ENCODE measurements at regions not wholly inside any gene's neighbourhood (a gene's known extent, or its start where the extent isn't known, plus 50 kb on each side); places are given as distances from the start of the nearest gene placed in this dataset.
"Not testable (repeated sequence)": the region's sequence is repeated elsewhere in the genome, so short reads cannot be mapped to it uniquely, and the experiment has no call there.

GRCh38 chr6:139446138-139446715, 71.8 kb upstream of the CITED2 start:
- DNase-seq: no peak

DNA sequence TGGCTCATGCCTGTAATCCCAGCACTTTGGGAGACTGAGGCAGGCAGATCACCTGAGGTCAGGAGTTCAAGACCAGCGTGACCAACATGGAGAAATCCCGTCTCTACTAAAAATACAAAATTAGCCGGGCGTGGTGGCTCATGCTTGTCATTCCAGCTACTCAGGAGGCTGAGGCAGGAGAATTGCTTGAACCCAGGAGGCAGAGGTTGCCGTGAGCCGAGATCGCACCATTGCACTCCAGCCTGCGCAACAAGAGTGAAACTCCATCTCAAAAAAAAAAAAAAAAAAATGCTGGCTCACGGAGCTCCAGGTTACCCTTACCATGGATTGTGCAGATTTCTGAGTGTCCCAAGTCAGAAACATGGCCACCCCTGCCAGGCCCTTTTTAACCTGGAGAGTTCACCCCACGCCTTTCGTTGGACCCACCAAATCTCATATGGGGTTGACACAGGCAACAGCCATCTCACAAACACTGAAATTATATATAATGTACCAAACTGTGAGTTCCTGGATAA, 69.9 kb upstream of the CITED2 start:
- not testable (repeated sequence) for DNase-seq

- no peak for DNase-seq
Measured at GRCh38 chr6:139443231-139444112, 69.0 kb upstream of the CITED2 start.

GRCh38 chr6:139442188-139442671, 67.8 kb upstream of the CITED2 start:
- DNase-seq: peak in 1 of 2 donors; percentile 28

DNA sequence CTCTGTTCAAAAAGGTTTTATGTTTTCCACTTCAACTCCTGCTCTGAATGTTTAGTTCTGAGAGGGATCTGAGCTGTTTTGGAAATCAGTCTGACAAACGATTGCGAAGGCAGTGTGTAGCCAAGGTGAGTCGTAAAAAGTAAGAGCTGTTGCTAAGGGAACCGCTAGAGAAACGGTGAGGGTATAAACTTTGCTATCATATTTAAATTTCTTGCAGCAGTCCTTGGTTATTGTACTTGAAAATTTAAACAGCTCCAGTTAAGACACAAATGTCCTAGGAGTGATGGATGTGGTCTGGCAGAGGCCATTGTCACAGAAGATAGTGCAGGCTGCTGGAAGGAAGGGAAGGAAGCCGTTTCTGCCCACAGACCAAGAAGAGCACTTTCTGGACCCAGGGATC, 64.9 kb upstream of the CITED2 start:
- DNase-seq: peak in 1 of 2 donors; percentile 41

DNA sequence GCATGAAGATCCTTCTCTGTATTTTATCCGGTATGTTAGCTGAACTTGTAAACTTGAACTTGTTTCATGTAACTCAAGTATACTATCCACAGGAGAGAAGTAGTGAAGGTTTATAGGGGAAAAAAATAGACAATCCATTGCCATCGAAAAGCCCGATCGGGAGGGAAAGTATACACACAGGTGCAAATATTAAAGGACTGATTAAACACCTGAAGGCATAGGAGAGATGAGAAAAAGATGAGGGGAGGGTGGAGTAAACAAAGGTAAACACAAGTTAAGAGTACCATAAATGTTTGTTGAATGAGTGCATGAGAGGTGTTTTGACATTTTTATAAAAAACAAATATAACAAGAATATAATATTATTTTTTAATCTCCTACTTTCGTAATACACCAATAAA, 64.3 kb upstream of the CITED2 start:
- no peak for DNase-seq

- no peak for DNase-seq
Measured at GRCh38 chr6:139436957-139437348, 62.5 kb upstream of the CITED2 start.

- no peak for DNase-seq
Measured at GRCh38 chr6:139436200-139436956, 61.9 kb upstream of the CITED2 start.

DNA sequence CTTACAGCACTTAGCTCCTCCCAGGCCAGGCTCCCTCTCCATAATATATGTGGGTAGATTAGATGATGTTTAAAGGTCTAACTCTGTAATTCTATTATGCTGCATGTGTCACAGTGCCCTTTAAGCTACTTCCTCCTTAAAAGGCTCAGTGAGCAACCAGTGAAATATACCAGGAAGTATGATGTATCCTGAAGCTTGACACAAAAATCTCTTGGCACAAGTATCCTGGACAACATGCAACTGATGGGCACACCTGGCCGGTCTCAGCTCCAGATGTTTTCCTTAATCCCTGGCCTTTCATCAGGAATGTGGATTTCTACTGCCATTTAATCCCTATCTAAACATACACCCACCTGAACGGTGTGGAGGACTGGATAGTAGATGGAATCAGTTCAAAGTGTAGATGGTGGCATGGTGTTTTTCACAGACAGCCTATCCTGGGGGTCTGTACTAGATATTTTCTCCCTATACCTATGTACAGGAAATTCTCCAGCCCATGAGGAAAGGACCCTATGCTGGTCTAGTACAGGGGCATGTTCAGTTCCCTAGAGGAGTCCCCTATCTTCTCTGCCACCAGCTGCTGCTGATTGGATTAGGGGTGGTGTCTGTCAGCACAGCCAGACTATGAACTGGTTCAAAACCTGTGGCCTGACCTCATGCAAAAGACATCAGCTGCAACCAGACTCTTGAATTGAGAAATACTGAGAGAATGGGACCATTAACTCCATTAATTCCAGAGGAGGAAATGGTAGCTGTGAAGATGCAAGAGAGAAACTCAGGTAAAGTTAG, 59.4 kb upstream of the CITED2 start:
- DNase-seq: peak in 1 of 2 donors; percentile 69

DNA sequence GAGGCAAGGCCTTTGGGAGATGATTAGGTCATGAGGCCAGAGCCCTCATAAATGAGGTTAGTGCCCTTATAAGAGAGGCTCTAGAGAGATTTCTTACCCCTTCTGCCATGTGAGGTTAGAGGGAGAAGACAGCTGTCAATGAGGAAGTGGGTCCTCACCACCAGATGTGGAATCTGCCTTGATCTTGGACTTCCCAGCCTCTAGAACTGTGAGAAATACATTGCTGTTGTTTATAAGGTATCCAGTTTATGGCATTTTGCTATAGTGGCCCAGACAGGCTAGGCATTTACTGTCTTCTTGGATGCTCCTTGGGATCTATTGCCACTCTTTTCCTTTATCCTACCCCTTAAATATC, 57.1 kb upstream of the CITED2 start:
- DNase-seq: no peak

GRCh38 chr6:139430899-139431601, 56.6 kb upstream of the CITED2 start:
- no peak for DNase-seq

GRCh38 chr6:139429580-139430145, 55.2 kb upstream of the CITED2 start:
- no peak for DNase-seq

DNA sequence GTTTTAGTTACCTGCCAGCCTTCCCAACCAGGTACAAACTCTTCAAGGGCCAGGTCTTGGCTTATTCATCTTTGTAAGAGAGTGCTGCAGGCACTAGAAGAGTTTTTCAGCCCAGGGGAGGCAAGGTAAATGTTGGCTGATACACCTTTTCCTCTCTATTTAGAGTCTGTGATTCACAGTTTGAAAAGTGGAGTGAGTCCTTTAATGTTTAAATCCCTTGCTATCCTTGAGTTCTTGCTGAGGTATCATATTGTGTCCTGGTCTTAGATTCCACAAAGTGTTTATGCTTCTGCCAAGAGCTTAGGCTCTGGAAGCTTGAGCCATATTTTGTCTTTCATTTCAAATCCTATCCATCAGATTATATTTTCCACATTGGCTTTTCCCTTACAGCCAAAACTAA, 52.8 kb upstream of the CITED2 start:
- DNase-seq: no peak

DNA sequence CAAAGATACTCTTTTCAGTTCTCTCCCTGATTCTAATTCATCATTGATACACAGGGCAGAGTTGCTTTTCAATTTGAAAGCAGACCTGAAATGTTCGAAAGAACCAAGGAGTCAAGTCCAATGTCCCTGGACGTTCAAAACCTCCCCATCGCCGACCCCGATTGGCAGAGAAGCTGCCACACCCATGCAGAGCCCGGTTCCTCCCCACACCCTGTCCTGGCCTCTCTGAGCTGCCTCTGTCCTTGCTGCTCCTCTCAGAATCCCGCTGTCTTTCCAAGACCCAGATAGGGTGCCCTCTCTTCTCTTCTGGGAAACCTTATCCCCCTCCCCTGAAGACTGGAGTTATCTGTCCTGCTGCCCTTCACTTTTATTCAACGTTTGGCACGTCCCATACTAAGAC, 52.3 kb upstream of the CITED2 start:
- no peak for DNase-seq

DNA sequence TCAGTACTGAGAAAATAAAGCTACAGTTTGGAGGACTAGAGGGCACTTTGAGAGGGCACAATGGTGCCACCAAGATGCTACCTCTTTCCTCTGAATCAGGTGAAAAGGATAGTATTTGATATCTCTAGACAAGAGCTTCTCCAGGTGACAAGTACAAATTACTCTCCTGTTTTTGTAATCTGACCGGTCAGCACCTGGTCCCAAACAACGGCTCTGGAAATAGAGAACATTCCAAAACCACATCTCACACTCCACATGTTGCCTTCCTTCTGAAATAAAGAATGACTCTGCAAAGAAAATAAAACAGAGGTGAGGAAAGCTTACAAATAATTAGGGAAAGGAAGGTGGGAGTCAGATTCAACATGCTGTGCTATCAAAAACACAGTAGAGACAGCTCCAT, 51.3 kb upstream of the CITED2 start:
- no peak for DNase-seq

- DNase-seq: no peak
Measured at GRCh38 chr6:139423971-139424667, 49.7 kb upstream of the CITED2 start.
